Ishikawa (cell line): ENCODE measurements at regions not wholly inside any gene's neighbourhood (a gene's known extent, or its start where the extent isn't known, plus 50 kb on each side); places are given as distances from the start of the nearest gene placed in this dataset.
A peak's percentile ranks its signal among the peaks of the same experiment; 100 is the strongest.

Experiments used
- CEBPB ChIP-seq: IDR thresholded peaks from 2 replicates; pipeline ENCODE4 v1.6.1; 2012
- CREB1 ChIP-seq: IDR thresholded peaks from 2 replicates; pipeline ENCODE4 v1.6.1; 2012; ENCODE audit warnings: low read depth
- EGR1 ChIP-seq: IDR thresholded peaks from 2 replicates; pipeline ENCODE4 v1.6.1; 2012
- EP300 ChIP-seq: IDR thresholded peaks from 2 replicates; pipeline ENCODE4 v1.6.1; 2012; ENCODE audit warnings: borderline replicate concordance
- FOXM1 ChIP-seq: IDR thresholded peaks from 2 replicates; pipeline ENCODE4 v1.6.1; 2012; ENCODE audit warnings: low read depth, borderline replicate concordance
- MAX ChIP-seq: IDR thresholded peaks from 2 replicates; pipeline ENCODE4 v1.6.1; 2012
- NFIC ChIP-seq: IDR thresholded peaks from 2 replicates; pipeline ENCODE4 v1.6.1; 2012
- RAD21 ChIP-seq: IDR thresholded peaks from 2 replicates; pipeline ENCODE4 v1.6.1; 2012; ENCODE audit warnings: low read depth
- REST ChIP-seq: IDR thresholded peaks from 2 replicates; pipeline ENCODE4 v1.6.1; 2012; ENCODE audit warnings: low read depth, mild to moderate bottlenecking
- TAF1 ChIP-seq: IDR thresholded peaks from 2 replicates; pipeline ENCODE4 v1.6.1; 2012; ENCODE audit warnings: low read depth, mild to moderate bottlenecking
- TCF12 ChIP-seq: IDR thresholded peaks from 2 replicates; pipeline ENCODE4 v1.6.1; 2012; ENCODE audit warnings: low read depth
- TEAD4 ChIP-seq: IDR thresholded peaks from 2 replicates; pipeline ENCODE4 v1.6.1; 2012
- USF1 ChIP-seq: IDR thresholded peaks from 2 replicates; pipeline ENCODE4 v1.6.1; 2012
- YY1 ChIP-seq: IDR thresholded peaks from 2 replicates; pipeline ENCODE4 v1.6.1; 2012; ENCODE audit warnings: low read depth
- ZBTB7A ChIP-seq: IDR thresholded peaks from 2 replicates; pipeline ENCODE4 v1.6.1; 2012; ENCODE audit warnings: low read depth

GRCh38 chr6:80643881-80644280 lies 537.4 kb downstream of the BCKDHB start:
- no peak for TF ChIP-seq CEBPB
- no peak for TF ChIP-seq YY1

GRCh38 chr6:80642452-80642851 lies 536.0 kb downstream of the BCKDHB start:
- TF ChIP-seq CREB1 (no peak), EGR1 (no peak)

GRCh38 chr6:80641591-80641990 lies 535.1 kb downstream of the BCKDHB start:
- TF ChIP-seq USF1: no peak

GRCh38 chr6:80640176-80640575 lies 533.7 kb downstream of the BCKDHB start:
- TF ChIP-seq CEBPB (no peak), TCF12 (no peak), TAF1 (no peak), REST (no peak)

- no peak for TF ChIP-seq CEBPB
- no peak for TF ChIP-seq NFIC
- no peak for TF ChIP-seq RAD21
- TF ChIP-seq CREB1: no peak
- TF ChIP-seq MAX: no peak
- TF ChIP-seq TAF1: no peak
Observed at GRCh38 chr6:80639181-80639629, 532.7 kb downstream of the BCKDHB start.

- TF ChIP-seq CREB1: 0 out of 2 replicates have a peak, but pooled peaks have one; percentile 23
- peak; percentile 52; the same call in 1 of the 2 replicates for TF ChIP-seq EP300
- peak; percentile 61; the same call in 1 of the 2 replicates for TF ChIP-seq TCF12
- peak; percentile 22; the same call in 1 of the 2 replicates for TF ChIP-seq NFIC
- TF ChIP-seq YY1: no peak
- TF ChIP-seq ZBTB7A: no peak
- 0 out of 2 replicates have a peak, but pooled peaks have one; percentile 22 for TF ChIP-seq FOXM1
- no peak for TF ChIP-seq USF1
- TF ChIP-seq TEAD4: peak; percentile 24; the same call in 1 of the 2 replicates
Observed at GRCh38 chr6:80638213-80639055, 532.0 kb downstream of the BCKDHB start.

GRCh38 chr6:80637312-80637711 lies 530.8 kb downstream of the BCKDHB start:
- TF ChIP-seq CREB1: no peak
- no peak for TF ChIP-seq TAF1
- TF ChIP-seq ZBTB7A: no peak
- TF ChIP-seq YY1: no peak
- TF ChIP-seq TCF12: no peak
- TF ChIP-seq RAD21: no peak
- TF ChIP-seq TEAD4: no peak
- no peak for TF ChIP-seq EP300
- TF ChIP-seq FOXM1: no peak
- no peak for TF ChIP-seq CEBPB
- no peak for TF ChIP-seq NFIC
- TF ChIP-seq EGR1: no peak
- TF ChIP-seq REST: no peak
- TF ChIP-seq USF1: no peak
- no peak for TF ChIP-seq MAX
